ENCODE measurements at regions not wholly inside any gene's neighbourhood (a gene's known extent, or its start where the extent isn't known, plus 50 kb on each side); places are given as distances from the start of the nearest gene placed in this dataset.

GRCh38 chr6:159483259-159483658, 209.8 kb downstream of the SOD2 start:
- TF ChIP-seq POLR2A (IDR thresholded peaks at IDR 0.05; ENCODE audit: low read depth, low read length) = no peak
- no peak for TF ChIP-seq POLR2AphosphoS5 (IDR thresholded peaks at IDR 0.05; ENCODE audit: low read depth, low read length)
